ENCODE measurements at regions not wholly inside any gene's neighbourhood (a gene's known extent, or its start where the extent isn't known, plus 50 kb on each side); places are given as distances from the start of the nearest gene placed in this dataset.

- TF ChIP-seq YY1 (IDR thresholded peaks at IDR 0.05; ENCODE audit: insufficient read depth, insufficient read length): no peak
- no peak for TF ChIP-seq ZNF274 (IDR thresholded peaks at IDR 0.05; ENCODE audit: low read depth, low read length)
- TF ChIP-seq SUZ12 (IDR thresholded peaks at IDR 0.05; ENCODE audit: extremely low read depth, insufficient read depth, insufficient read length): no peak
Measured at GRCh38 chrX:113001836-113002235, 161.2 kb upstream of the AMOT start.
